ENCODE measurements at regions not wholly inside any gene's neighbourhood (a gene's known extent, or its start where the extent isn't known, plus 50 kb on each side); places are given as distances from the start of the nearest gene placed in this dataset.

GRCh38 chr2:145653553-145653952 lies 1133.6 kb upstream of the ZEB2 start:
- intact Hi-C loops (cut with DNase I): no loop called here
- no peak for TF ChIP-seq CTCF (IDR thresholded peaks at IDR 0.05)
- H3K9me3 ChIP-seq: no peaks in the 10 kb centered on the region
- H3K27me3 ChIP-seq (ENCODE audit: insufficient read depth in 3 of 3, low read length in 2 of 3): no peaks in the 10 kb centered on the region
- no peaks in the 10 kb centered on the region for H3K4me1 ChIP-seq
- no peak for DNase-seq
- no peak overlapping the region for H3K27ac ChIP-seq
- no peak overlapping the region for H3K4me3 ChIP-seq
- ATAC-seq: peak in 1 of 4 donors; percentile 43
- H3K36me3 ChIP-seq (ENCODE audit: insufficient read depth in 1 of 2, low read depth in 1 of 2): no peaks in the 10 kb centered on the region

GRCh38 chr2:145652571-145653545 lies 1132.9 kb upstream of the ZEB2 start:
- 55 to 62% (median 56%) methylated on average over 7 of the region's 7 CpGs for WGBS, 3 donors
- Histone ChIP-seq H3K9me3 (no peaks in the 10 kb centered on the region), H3K4me3 (no peak overlapping the region), H3K36me3 (ENCODE audit: insufficient read depth in 1 of 2, low read depth in 1 of 2) (no peaks in the 10 kb centered on the region), H3K27me3 (ENCODE audit: insufficient read depth in 3 of 3, low read length in 2 of 3) (no peaks in the 10 kb centered on the region), H3K4me1 (no peaks in the 10 kb centered on the region), H3K27ac (no peak overlapping the region)
- DNase-seq: no peak
- TF ChIP-seq CTCF (IDR thresholded peaks at IDR 0.05): no peak
- intact Hi-C loops (cut with DNase I): no loop called here
- peak in 3 of 4 donors; percentile 48 to 74 (median 51) for ATAC-seq

GRCh38 chr2:145652036-145652435 lies 1132.1 kb upstream of the ZEB2 start:
- Histone ChIP-seq H3K27me3 (ENCODE audit: insufficient read depth in 3 of 3, low read length in 2 of 3) (no peaks in the 10 kb centered on the region), H3K4me3 (no peak overlapping the region), H3K27ac (no peak overlapping the region), H3K36me3 (ENCODE audit: insufficient read depth in 1 of 2, low read depth in 1 of 2) (no peaks in the 10 kb centered on the region), H3K4me1 (no peaks in the 10 kb centered on the region), H3K9me3 (no peaks in the 10 kb centered on the region)
- intact Hi-C loops (cut with DNase I): no loop called here
- no peak for TF ChIP-seq CTCF (IDR thresholded peaks at IDR 0.05)
- DNase-seq (no peak), ATAC-seq (no peak)
- WGBS, 3 donors: 87 to 92% (median 91%) methylated on average over 2 of the region's 2 CpGs

GRCh38 chr2:145650226-145650625 lies 1130.3 kb upstream of the ZEB2 start:
- Histone ChIP-seq H3K4me1 (no peaks in the 10 kb centered on the region), H3K4me3 (no peak overlapping the region), H3K36me3 (ENCODE audit: insufficient read depth in 1 of 2, low read depth in 1 of 2) (no peaks in the 10 kb centered on the region), H3K9me3 (no peaks in the 10 kb centered on the region), H3K27ac (no peak overlapping the region), H3K27me3 (ENCODE audit: insufficient read depth in 3 of 3, low read length in 2 of 3) (no peaks in the 10 kb centered on the region)
- DNase-seq (no peak), ATAC-seq (no peak)
- no peak for TF ChIP-seq CTCF (IDR thresholded peaks at IDR 0.05)
- intact Hi-C loops (cut with DNase I): no loop called here

Data from psoas muscle (tissue), 7 donors.